ENCODE measurements at regions not wholly inside any gene's neighbourhood (a gene's known extent, or its start where the extent isn't known, plus 50 kb on each side); places are given as distances from the start of the nearest gene placed in this dataset.

DNA sequence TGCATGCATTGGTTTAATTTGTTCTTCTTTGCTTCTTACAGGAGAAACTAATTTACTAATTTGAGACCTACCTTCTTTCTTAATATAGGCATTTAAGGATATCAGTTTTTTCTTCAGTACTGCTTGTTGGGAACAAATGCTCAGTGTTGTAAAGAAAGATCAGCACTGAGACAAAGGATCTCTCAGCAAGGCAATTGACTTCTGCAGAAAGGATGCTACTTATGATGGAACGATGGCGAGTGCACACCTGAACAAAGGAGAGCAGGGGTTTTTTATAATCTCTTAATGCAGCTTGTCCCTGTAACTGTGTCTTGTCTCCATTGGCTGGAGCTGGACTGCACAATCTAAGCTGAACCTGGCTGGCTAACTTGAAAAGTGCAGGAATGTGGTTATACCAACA, 64.2 kb downstream of the RPP21 start:
- TF ChIP-seq, protein P1, sequence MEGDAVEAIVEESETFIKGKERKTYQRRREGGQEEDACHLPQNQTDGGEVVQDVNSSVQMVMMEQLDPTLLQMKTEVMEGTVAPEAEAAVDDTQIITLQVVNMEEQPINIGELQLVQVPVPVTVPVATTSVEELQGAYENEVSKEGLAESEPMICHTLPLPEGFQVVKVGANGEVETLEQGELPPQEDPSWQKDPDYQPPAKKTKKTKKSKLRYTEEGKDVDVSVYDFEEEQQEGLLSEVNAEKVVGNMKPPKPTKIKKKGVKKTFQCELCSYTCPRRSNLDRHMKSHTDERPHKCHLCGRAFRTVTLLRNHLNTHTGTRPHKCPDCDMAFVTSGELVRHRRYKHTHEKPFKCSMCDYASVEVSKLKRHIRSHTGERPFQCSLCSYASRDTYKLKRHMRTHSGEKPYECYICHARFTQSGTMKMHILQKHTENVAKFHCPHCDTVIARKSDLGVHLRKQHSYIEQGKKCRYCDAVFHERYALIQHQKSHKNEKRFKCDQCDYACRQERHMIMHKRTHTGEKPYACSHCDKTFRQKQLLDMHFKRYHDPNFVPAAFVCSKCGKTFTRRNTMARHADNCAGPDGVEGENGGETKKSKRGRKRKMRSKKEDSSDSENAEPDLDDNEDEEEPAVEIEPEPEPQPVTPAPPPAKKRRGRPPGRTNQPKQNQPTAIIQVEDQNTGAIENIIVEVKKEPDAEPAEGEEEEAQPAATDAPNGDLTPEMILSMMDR (IDR thresholded peaks at IDR 0.05) = no peak
- TF ChIP-seq POLR2A (IDR thresholded peaks at IDR 0.05) = no peak
- TF ChIP-seq EP300 (IDR thresholded peaks at IDR 0.05) = no peak
- WGBS, 3 donors = 40 to 64% (median 59%) methylated on average over 2 of the region's 2 CpGs
- intact Hi-C loops (cut with DNase I) = no loop called here
- Histone ChIP-seq H3K27ac (no peak overlapping the region), H3K9me3 (peaks cover 0 to 2% of the 10 kb centered on the region in 2 donors), H3K4me1 (ENCODE audit: insufficient read depth) (no peaks in the 10 kb centered on the region), H3K36me3 (no peaks in the 10 kb centered on the region), H3K4me3 (no peak overlapping the region), H3K27me3 (no peaks in the 10 kb centered on the region)
- no peak for DNase-seq

DNA sequence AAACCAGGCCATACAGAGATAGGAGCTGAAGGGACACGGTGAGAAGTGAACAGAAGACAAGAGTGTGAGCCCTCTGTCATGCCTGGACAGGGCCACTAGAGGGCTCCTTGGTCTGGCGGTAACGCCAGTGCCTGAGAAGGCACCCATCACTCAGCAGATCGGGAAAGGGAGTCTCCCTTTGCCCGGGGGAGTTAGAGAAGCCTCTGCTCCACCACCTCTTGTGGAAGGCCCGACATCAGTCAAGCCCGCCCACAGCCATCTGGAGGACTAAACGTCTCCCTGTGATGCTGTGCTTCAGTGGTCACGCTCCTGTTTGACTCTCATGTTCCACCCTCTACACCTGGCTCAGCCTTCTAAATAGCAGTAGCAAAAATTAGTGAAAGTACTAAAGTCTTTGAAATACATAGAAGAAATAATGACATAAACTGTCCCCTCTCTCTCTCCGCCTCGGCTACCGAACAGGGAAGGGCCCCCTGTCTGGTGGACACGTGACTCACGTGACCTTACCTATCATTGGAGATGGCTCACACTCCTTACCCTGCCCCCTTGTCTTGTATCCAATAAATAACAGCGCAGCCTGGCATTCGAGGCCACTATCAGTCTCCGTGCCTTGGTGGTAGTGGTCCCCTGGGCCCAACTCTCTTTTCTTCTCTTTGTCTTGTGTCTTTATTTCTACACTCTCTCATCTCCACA, 66.7 kb downstream of the RPP21 start:
- 25 to 34% (median 29%) methylated on average over 17 of the region's 17 CpGs for WGBS, 3 donors
- no peak overlapping the region for H3K4me3 ChIP-seq
- H3K27ac ChIP-seq = no peak overlapping the region
- TF ChIP-seq POLR2A (IDR thresholded peaks at IDR 0.05) = no peak
- no peak for TF ChIP-seq EP300 (IDR thresholded peaks at IDR 0.05)
- TF ChIP-seq, protein P1 (IDR thresholded peaks at IDR 0.05) = peak in 1 of 3 donors; percentile 17
- DNase-seq = no peak
- H3K9me3 ChIP-seq = peaks cover 0 to 2% of the 10 kb centered on the region in 2 donors
- no peaks in the 10 kb centered on the region for H3K27me3 ChIP-seq
- no peaks in the 10 kb centered on the region for H3K4me1 ChIP-seq (ENCODE audit: insufficient read depth)
- intact Hi-C loops (cut with DNase I) = no loop called here
- H3K36me3 ChIP-seq = no peaks in the 10 kb centered on the region

DNA sequence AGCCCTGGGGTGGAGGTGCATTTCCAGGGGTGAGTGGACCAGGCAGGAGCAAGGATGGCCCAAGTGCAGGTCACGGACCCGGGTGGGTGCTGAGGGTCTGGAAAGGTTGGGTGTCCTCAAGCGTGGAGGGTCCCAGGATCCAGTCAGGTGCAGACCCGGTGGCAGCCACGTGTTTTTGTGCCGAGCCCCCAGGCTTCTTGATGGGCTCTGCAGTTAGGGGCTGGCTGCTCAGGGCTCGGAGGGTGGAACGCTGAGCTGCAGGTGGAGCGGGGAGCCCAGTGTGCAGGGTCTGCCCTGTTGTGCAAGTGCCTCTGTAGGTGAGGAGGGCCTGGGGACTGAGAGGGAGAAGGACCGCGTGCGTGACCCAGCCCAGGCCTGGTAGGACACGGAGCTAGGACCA, 70.9 kb upstream of the HLA-E start:
- Histone ChIP-seq H3K4me1 (ENCODE audit: insufficient read depth) (no peaks in the 10 kb centered on the region), H3K9me3 (no peaks in the 10 kb centered on the region), H3K27me3 (no peaks in the 10 kb centered on the region), H3K4me3 (no peak overlapping the region), H3K27ac (no peak overlapping the region), H3K36me3 (no peaks in the 10 kb centered on the region)
- no peak for DNase-seq
- intact Hi-C loops (cut with DNase I) = no loop called here
- no peak for TF ChIP-seq EP300 (IDR thresholded peaks at IDR 0.05)
- no peak for TF ChIP-seq POLR2A (IDR thresholded peaks at IDR 0.05)
- TF ChIP-seq, protein P1 (IDR thresholded peaks at IDR 0.05) = no peak
- 75 to 77% (median 77%) methylated on average over 13 of the region's 13 CpGs for WGBS, 3 donors

DNA sequence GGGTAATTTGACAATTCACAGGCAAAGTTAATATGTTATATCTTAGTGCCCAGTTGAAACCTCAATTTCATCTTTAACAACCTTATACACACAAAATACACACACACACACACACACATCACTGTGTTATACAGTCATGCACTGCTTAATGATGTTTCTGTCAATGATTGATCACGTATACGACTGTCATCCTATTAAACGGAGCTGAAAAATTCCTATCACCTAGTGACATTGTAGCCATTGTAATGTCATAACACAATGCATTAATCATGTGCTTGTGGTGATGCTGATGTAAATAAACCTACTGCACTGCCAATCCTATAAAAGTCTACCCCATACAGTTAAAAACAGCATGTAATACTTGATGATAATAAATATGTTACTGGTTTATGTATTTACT, 64.8 kb upstream of the HLA-E start:
- intact Hi-C loops (cut with DNase I) = no loop called here
- no peak for DNase-seq
- Histone ChIP-seq H3K27ac (no peak overlapping the region), H3K9me3 (peaks cover 0 to 3% of the 10 kb centered on the region in 2 donors), H3K4me3 (no peak overlapping the region), H3K36me3 (no peaks in the 10 kb centered on the region), H3K4me1 (ENCODE audit: insufficient read depth) (no peaks in the 10 kb centered on the region), H3K27me3 (no peaks in the 10 kb centered on the region)
- TF ChIP-seq, protein P1 (IDR thresholded peaks at IDR 0.05) = no peak
- TF ChIP-seq POLR2A (IDR thresholded peaks at IDR 0.05) (no peak), EP300 (IDR thresholded peaks at IDR 0.05) (no peak)
- 72 to 81% (median 73%) methylated on average over 3 of the region's 3 CpGs for WGBS, 3 donors
